SK-N-SH treated with all-trans-retinoic acid at 6 μM for 48 hours (cell line): ENCODE measurements at regions not wholly inside any gene's neighbourhood (a gene's known extent, or its start where the extent isn't known, plus 50 kb on each side); places are given as distances from the start of the nearest gene placed in this dataset.

Experiments
- ARNTL ChIP-seq: fragments of 450-650 bp; formaldehyde crosslinking; IDR thresholded peaks from 2 replicates; pipeline ENCODE4 v1.5.0; 2020; ENCODE audit warnings: low read depth, mild to moderate bottlenecking, moderate library complexity, borderline replicate concordance
- GLIS3 ChIP-seq: fragments of 250-450 bp; sonication (Bioruptor Pico); IDR thresholded peaks from 2 replicates; pipeline ENCODE4 v1.5.0; 2020; ENCODE audit warnings: mild to moderate bottlenecking, moderate library complexity
- OSR1 ChIP-seq: fragments of 250-450 bp; sonication (Bioruptor Pico); IDR thresholded peaks from 2 replicates; pipeline ENCODE4 v1.8.0; 2022; ENCODE audit warnings: moderate library complexity, mild to moderate bottlenecking, inconsistent platforms
- PATZ1 ChIP-seq: fragments of 250-450 bp; sonication (Bioruptor Pico); IDR thresholded peaks from 2 replicates; pipeline ENCODE4 v1.8.0; 2020; ENCODE audit warnings: mild to moderate bottlenecking, moderate library complexity, borderline replicate concordance
- POU6F1 ChIP-seq: fragments of 250-450 bp; sonication (Bioruptor Pico); IDR thresholded peaks from 2 replicates; pipeline ENCODE4 v1.8.0; 2021; ENCODE audit warnings: low read depth, mild to moderate bottlenecking, moderate library complexity, borderline replicate concordance
- SNAI2 ChIP-seq: fragments of 250-450 bp; sonication (Bioruptor Pico); IDR thresholded peaks from 2 replicates; pipeline ENCODE4 v1.5.0; 2020; ENCODE audit warnings: mild to moderate bottlenecking, moderate library complexity
- TOX ChIP-seq: fragments of 250-450 bp; sonication (Bioruptor Pico); IDR thresholded peaks from 2 replicates; pipeline ENCODE4 v1.8.0; 2021; ENCODE audit warnings: mild to moderate bottlenecking, moderate library complexity, borderline replicate concordance
- ZFP3 ChIP-seq: fragments of 250-450 bp; sonication (Bioruptor Pico); IDR thresholded peaks from 2 replicates; pipeline ENCODE4 v1.5.0; 2020; ENCODE audit warnings: mild to moderate bottlenecking, moderate library complexity
- ZFP30 ChIP-seq: fragments of 450-650 bp; formaldehyde crosslinking; IDR thresholded peaks from 2 replicates; pipeline ENCODE4 v1.5.0; 2022; ENCODE audit warnings: mild to moderate bottlenecking, moderate library complexity
- ZNF565 ChIP-seq: fragments of 450-650 bp; formaldehyde crosslinking; conservative IDR thresholded peaks from 2 replicates; pipeline ENCODE4 v1.5.0; 2020; ENCODE audit warnings: low read depth, mild to moderate bottlenecking, moderate library complexity
- ZNF70 ChIP-seq: fragments of 450-650 bp; formaldehyde crosslinking; IDR thresholded peaks from 2 replicates; pipeline ENCODE4 v1.5.0; 2020; ENCODE audit warnings: mild to moderate bottlenecking, moderate library complexity
- ZNF8 ChIP-seq: fragments of 450-650 bp; formaldehyde crosslinking; IDR thresholded peaks from 2 replicates; pipeline ENCODE4 v1.5.0; 2020; ENCODE audit warnings: mild to moderate bottlenecking, moderate library complexity

- TF ChIP-seq POU6F1 (CRISPR knock-in tag): no peak
- TF ChIP-seq GLIS3 (CRISPR knock-in tag): no peak
- TF ChIP-seq ZNF8: no peak
- no peak for TF ChIP-seq SNAI2 (CRISPR knock-in tag)
- no peak for TF ChIP-seq TOX (CRISPR knock-in tag)
- TF ChIP-seq ZFP3: no peak
- no peak for TF ChIP-seq ARNTL (CRISPR knock-in tag)
- TF ChIP-seq PATZ1: no peak
- TF ChIP-seq ZNF565 (CRISPR knock-in tag): no peak
- no peak for TF ChIP-seq ZNF70 (CRISPR knock-in tag)
- no peak for TF ChIP-seq ZFP30 (CRISPR knock-in tag)
- TF ChIP-seq OSR1: no peak
Observed at GRCh38 chr12:93154096-93154728, 223.5 kb upstream of the NUDT4 start.
